GM12878 (cell line): ENCODE measurements at regions not wholly inside any gene's neighbourhood (a gene's known extent, or its start where the extent isn't known, plus 50 kb on each side); places are given as distances from the start of the nearest gene placed in this dataset.

Experiments used
- NRF1 ChIP-seq: conservative IDR thresholded peaks from 2 replicates; pipeline ENCODE4 v1.6.1; 2011; ENCODE audit warnings: mild to moderate bottlenecking, low read depth, low read length, improper control_type of control experiment
- POLR2AphosphoS5 ChIP-seq: IDR thresholded peaks from 2 replicates; pipeline ENCODE4 v1.6.1; 2011; ENCODE audit warnings: mild to moderate bottlenecking, low read length, inconsistent platforms
- USF2 ChIP-seq: IDR thresholded peaks from 2 replicates; pipeline ENCODE4 v1.6.1; 2011; ENCODE audit warnings: low read depth, low read length, improper control_type of control experiment, borderline replicate concordance

- TF ChIP-seq USF2 = no peak
- no peak for TF ChIP-seq NRF1
- no peak for TF ChIP-seq POLR2AphosphoS5
These were observed 237.5 kb downstream of the C6orf118 start for GRCh38 chr6:165071906-165072305.
